ENCODE measurements at regions not wholly inside any gene's neighbourhood (a gene's known extent, or its start where the extent isn't known, plus 50 kb on each side); places are given as distances from the start of the nearest gene placed in this dataset.

DNA sequence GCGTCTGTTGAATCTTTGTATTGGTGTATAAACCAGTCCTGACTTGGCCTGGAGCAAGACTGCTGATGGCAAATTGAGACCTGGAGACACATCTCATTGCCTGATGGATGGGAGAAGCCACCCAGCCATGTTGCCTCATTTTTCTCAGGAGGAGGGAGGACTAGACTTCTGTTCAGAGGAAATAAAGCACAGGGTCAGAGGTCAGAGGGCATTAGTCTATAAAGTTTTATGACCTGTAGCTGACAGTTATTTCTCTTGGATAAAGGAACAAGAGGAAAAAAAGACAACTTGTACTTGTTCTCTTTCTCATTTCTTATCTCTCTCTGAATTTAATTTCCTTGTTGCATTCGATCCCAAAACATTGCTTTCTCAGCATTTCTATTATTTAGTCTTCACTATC, 775.9 kb downstream of the SQOR start:
- DNase-seq (ENCODE audit: low read depth in 1 of 2, low spot score in 1 of 2) (no peak), ATAC-seq (no peak), FAIRE-seq (no peak)
- no peak for TF ChIP-seq CBX2 (IDR thresholded peaks at IDR 0.05; ENCODE audit: borderline replicate concordance, low read depth)
- TF ChIP-seq, protein P1, sequence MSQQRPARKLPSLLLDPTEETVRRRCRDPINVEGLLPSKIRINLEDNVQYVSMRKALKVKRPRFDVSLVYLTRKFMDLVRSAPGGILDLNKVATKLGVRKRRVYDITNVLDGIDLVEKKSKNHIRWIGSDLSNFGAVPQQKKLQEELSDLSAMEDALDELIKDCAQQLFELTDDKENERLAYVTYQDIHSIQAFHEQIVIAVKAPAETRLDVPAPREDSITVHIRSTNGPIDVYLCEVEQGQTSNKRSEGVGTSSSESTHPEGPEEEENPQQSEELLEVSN (IDR thresholded peaks at IDR 0.05; ENCODE audit: borderline replicate concordance, low read depth): no peak
- TF ChIP-seq, protein P2, sequence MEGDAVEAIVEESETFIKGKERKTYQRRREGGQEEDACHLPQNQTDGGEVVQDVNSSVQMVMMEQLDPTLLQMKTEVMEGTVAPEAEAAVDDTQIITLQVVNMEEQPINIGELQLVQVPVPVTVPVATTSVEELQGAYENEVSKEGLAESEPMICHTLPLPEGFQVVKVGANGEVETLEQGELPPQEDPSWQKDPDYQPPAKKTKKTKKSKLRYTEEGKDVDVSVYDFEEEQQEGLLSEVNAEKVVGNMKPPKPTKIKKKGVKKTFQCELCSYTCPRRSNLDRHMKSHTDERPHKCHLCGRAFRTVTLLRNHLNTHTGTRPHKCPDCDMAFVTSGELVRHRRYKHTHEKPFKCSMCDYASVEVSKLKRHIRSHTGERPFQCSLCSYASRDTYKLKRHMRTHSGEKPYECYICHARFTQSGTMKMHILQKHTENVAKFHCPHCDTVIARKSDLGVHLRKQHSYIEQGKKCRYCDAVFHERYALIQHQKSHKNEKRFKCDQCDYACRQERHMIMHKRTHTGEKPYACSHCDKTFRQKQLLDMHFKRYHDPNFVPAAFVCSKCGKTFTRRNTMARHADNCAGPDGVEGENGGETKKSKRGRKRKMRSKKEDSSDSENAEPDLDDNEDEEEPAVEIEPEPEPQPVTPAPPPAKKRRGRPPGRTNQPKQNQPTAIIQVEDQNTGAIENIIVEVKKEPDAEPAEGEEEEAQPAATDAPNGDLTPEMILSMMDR (IDR thresholded peaks at IDR 0.05): no peak
- Histone ChIP-seq H3K27ac (no peak overlapping the region), H3K9me3 (no peaks in the 10 kb centered on the region), H3K4me1 (no peaks in the 10 kb centered on the region), H3K4me2 (no peak overlapping the region), H3K4me3 (no peak overlapping the region)
- CTCF ChIA-PET: no interaction called here
- POLR2A ChIA-PET: no interaction called here
- 0% methylated on average over 2 of the region's 2 CpGs for WGBS (ENCODE audit: missing lambda C conversion rate)

- DNase-seq (ENCODE audit: low read depth in 1 of 2, low spot score in 1 of 2) (no peak), FAIRE-seq (no peak), ATAC-seq (no peak)
- TF ChIP-seq CEBPB (IDR thresholded peaks at IDR 0.05): no peak
- TF ChIP-seq, protein P3, sequence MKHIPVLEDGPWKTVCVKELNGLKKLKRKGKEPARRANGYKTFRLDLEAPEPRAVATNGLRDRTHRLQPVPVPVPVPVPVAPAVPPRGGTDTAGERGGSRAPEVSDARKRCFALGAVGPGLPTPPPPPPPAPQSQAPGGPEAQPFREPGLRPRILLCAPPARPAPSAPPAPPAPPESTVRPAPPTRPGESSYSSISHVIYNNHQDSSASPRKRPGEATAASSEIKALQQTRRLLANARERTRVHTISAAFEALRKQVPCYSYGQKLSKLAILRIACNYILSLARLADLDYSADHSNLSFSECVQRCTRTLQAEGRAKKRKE (CRISPR knock-in tag; IDR thresholded peaks at IDR 0.05; ENCODE audit: low read depth): no peak
- no peak for TF ChIP-seq CHD4 (IDR thresholded peaks at IDR 0.05; ENCODE audit: borderline replicate concordance)
- TF ChIP-seq RCOR1 (IDR thresholded peaks at IDR 0.05; ENCODE audit: low read depth, low read length): no peak
- TF ChIP-seq PHF8 (IDR thresholded peaks at IDR 0.05; ENCODE audit: borderline replicate concordance, low read depth): no peak
- TF ChIP-seq BHLHE40 (IDR thresholded peaks at IDR 0.05; ENCODE audit: low read depth, low read length): no peak
- no peak for TF ChIP-seq JUNB (IDR thresholded peaks at IDR 0.05)
- no peak for TF ChIP-seq HOXB5 (CRISPR knock-in tag; IDR thresholded peaks at IDR 0.05)
- CTCF ChIA-PET: no interaction called here
- POLR2A ChIA-PET: no interaction called here
- no peaks in the 10 kb centered on the region for H3K9me3 ChIP-seq
- no peaks in the 10 kb centered on the region for H3K4me1 ChIP-seq
- no peak overlapping the region for H3K4me3 ChIP-seq
- WGBS (ENCODE audit: missing lambda C conversion rate): 13% methylated on average over 2 of the region's 2 CpGs
- no peak overlapping the region for H3K27ac ChIP-seq
- no peak overlapping the region for H3K4me2 ChIP-seq
These were observed 777.1 kb downstream of the SQOR start for GRCh38 chr15:46411900-46412299.

GRCh38 chr15:46413799-46414198, 779.0 kb downstream of the SQOR start:
- H3K4me1 ChIP-seq: no peaks in the 10 kb centered on the region
- 0% methylated on average over 1 of the region's 1 CpG for WGBS (ENCODE audit: missing lambda C conversion rate)
- H3K4me3 ChIP-seq: no peak overlapping the region
- no peak overlapping the region for H3K27ac ChIP-seq
- ChIA-PET CTCF (no interaction called here), POLR2A (no interaction called here)
- FAIRE-seq (no peak), ATAC-seq (no peak), DNase-seq (ENCODE audit: low read depth in 1 of 2, low spot score in 1 of 2) (no peak)
- no peak overlapping the region for H3K4me2 ChIP-seq
- no peaks in the 10 kb centered on the region for H3K9me3 ChIP-seq
- TF ChIP-seq, protein P4, sequence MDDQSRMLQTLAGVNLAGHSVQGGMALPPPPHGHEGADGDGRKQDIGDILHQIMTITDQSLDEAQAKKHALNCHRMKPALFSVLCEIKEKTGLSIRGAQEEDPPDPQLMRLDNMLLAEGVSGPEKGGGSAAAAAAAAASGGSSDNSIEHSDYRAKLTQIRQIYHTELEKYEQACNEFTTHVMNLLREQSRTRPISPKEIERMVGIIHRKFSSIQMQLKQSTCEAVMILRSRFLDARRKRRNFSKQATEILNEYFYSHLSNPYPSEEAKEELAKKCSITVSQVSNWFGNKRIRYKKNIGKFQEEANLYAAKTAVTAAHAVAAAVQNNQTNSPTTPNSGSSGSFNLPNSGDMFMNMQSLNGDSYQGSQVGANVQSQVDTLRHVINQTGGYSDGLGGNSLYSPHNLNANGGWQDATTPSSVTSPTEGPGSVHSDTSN (IDR thresholded peaks at IDR 0.05): no peak
- TF ChIP-seq, protein P1 (IDR thresholded peaks at IDR 0.05; ENCODE audit: borderline replicate concordance, low read depth): no peak
- TF ChIP-seq HDAC2 (IDR thresholded peaks at IDR 0.05) (no peak), FOSB (CRISPR knock-in tag; IDR thresholded peaks at IDR 0.05) (no peak), EHF (CRISPR knock-in tag; IDR thresholded peaks at IDR 0.05) (no peak), CEBPB (IDR thresholded peaks at IDR 0.05) (no peak), BCL3 (IDR thresholded peaks at IDR 0.05) (no peak), FOXS1 (CRISPR knock-in tag; IDR thresholded peaks at IDR 0.05) (no peak), ZNF302 (CRISPR knock-in tag; IDR thresholded peaks at IDR 0.05) (no peak), MAFK (IDR thresholded peaks at IDR 0.05; ENCODE audit: partially characterized antibody) (no peak), PHF8 (IDR thresholded peaks at IDR 0.05; ENCODE audit: borderline replicate concordance, low read depth) (no peak)

All from A549 (cell line).